ENCODE measurements at regions not wholly inside any gene's neighbourhood (a gene's known extent, or its start where the extent isn't known, plus 50 kb on each side); places are given as distances from the start of the nearest gene placed in this dataset.

DNA sequence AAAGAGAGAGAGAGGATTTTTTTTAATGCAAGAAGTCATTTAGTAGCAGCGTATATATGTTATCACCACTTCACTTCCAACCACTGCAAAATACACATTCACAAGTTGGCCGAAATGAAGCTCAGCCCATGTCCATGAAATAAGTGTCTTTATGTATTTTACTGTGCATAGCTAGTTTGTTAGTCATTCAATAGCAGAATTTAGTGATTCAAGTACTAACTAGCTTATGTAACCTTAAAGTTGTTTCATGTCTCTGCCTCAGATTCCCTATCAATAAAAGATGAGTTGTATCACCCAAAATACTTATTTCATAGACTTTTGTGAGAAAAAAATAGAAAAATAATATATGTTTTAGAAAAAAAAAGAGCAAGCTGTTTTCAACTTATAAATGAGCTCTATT, 153.7 kb upstream of the PRDM1 start:
- Histone ChIP-seq H2BK12ac (ENCODE audit: low read length in 2 of 2) (no peak overlapping the region), H3K4me1 (ENCODE audit: control insufficient read depth, insufficient read depth, low read depth, low read length) (no peaks in the 10 kb centered on the region), H4K91ac (ENCODE audit: low read length) (no peak overlapping the region), H3K18ac (ENCODE audit: low read depth in 1 of 2, low read length in 2 of 2) (no peak overlapping the region), H3K9me3 (ENCODE audit: control insufficient read depth, low read length) (no peaks in the 10 kb centered on the region), H3K4ac (ENCODE audit: low read depth in 1 of 2, low read length in 2 of 2) (no peak overlapping the region), H2AFZ (ENCODE audit: low read depth, low read length) (no peak overlapping the region), H3K14ac (ENCODE audit: low read length in 2 of 2) (no peak overlapping the region), H3K36me3 (ENCODE audit: control insufficient read depth in 1 of 2, insufficient read depth in 2 of 2, low read depth in 1 of 2, low read length in 2 of 2) (no peaks in the 10 kb centered on the region), H3K23ac (ENCODE audit: low read length in 2 of 2) (no peak overlapping the region), H3K27me3 (ENCODE audit: control insufficient read depth in 1 of 2, insufficient read depth in 1 of 2, low read length in 2 of 2) (no peaks in the 10 kb centered on the region), H3K79me1 (replicated peaks; ENCODE audit: low read length, poor library complexity, severe bottlenecking) (no peaks in the 10 kb centered on the region), H3K4me2 (ENCODE audit: low read length, poor library complexity, severe bottlenecking) (no peak overlapping the region), H3K27ac (ENCODE audit: low read length, poor library complexity, severe bottlenecking) (no peak overlapping the region), H2BK120ac (ENCODE audit: low read depth, low read length) (no peak overlapping the region), H2AK5ac (ENCODE audit: low read length, severe bottlenecking) (no peak overlapping the region), H2BK5ac (ENCODE audit: low read depth, low read length, poor library complexity, severe bottlenecking) (no peak overlapping the region), H4K8ac (ENCODE audit: low read length) (no peak overlapping the region), H3K4me3 (ENCODE audit: insufficient read depth in 1 of 2, low read depth in 1 of 2, low read length in 2 of 2) (no peak overlapping the region), H3K9ac (ENCODE audit: low read length) (no peak overlapping the region), H2BK15ac (ENCODE audit: low read depth, poor library complexity, severe bottlenecking) (no peak overlapping the region)
- no peak for DNase-seq
- WGBS: no CpG with 5 or more reads among the region's 2 CpGs

DNA sequence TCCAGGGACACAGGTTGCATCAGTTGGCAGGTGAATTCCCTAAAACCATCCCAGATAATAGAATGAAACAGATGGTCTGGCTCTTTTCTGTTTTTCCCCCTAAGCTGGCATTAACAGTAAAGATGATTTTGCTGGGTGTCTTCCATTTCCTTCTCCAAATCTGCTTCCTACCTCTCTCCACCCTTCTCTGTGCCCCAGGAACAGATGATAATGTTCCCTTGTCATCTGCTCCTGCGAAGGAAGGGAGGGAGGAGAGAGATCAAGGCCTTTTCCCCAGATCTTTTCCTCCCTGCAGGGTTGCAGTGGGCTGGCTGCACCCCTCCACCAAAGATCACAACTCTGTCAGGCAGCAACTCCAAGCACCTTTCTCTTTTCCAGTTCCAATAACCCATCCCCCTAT, 156.5 kb upstream of the PRDM1 start:
- Histone ChIP-seq H3K9me3 (ENCODE audit: control insufficient read depth, low read length) (no peaks in the 10 kb centered on the region), H2BK12ac (ENCODE audit: low read length in 2 of 2) (no peak overlapping the region), H2BK15ac (ENCODE audit: low read depth, poor library complexity, severe bottlenecking) (no peak overlapping the region), H3K9ac (ENCODE audit: low read length) (no peak overlapping the region), H3K79me1 (replicated peaks; ENCODE audit: low read length, poor library complexity, severe bottlenecking) (no peaks in the 10 kb centered on the region), H4K8ac (ENCODE audit: low read length) (no peak overlapping the region), H3K14ac (ENCODE audit: low read length in 2 of 2) (no peak overlapping the region), H3K36me3 (ENCODE audit: control insufficient read depth in 1 of 2, insufficient read depth in 2 of 2, low read depth in 1 of 2, low read length in 2 of 2) (no peaks in the 10 kb centered on the region), H4K91ac (ENCODE audit: low read length) (no peak overlapping the region), H3K4me3 (ENCODE audit: insufficient read depth in 1 of 2, low read depth in 1 of 2, low read length in 2 of 2) (no peak overlapping the region), H2AFZ (ENCODE audit: low read depth, low read length) (no peak overlapping the region), H3K4me1 (ENCODE audit: control insufficient read depth, insufficient read depth, low read depth, low read length) (no peaks in the 10 kb centered on the region), H2AK5ac (ENCODE audit: low read length, severe bottlenecking) (no peak overlapping the region), H3K18ac (ENCODE audit: low read depth in 1 of 2, low read length in 2 of 2) (no peak overlapping the region), H2BK5ac (ENCODE audit: low read depth, low read length, poor library complexity, severe bottlenecking) (no peak overlapping the region), H2BK120ac (ENCODE audit: low read depth, low read length) (no peak overlapping the region), H3K23ac (ENCODE audit: low read length in 2 of 2) (no peak overlapping the region), H3K4me2 (ENCODE audit: low read length, poor library complexity, severe bottlenecking) (no peak overlapping the region), H3K27ac (ENCODE audit: low read length, poor library complexity, severe bottlenecking) (no peak overlapping the region), H3K27me3 (ENCODE audit: control insufficient read depth in 1 of 2, insufficient read depth in 1 of 2, low read length in 2 of 2) (peaks cover 0 to 3% of the 10 kb centered on the region in 2 experiments), H3K4ac (ENCODE audit: low read depth in 1 of 2, low read length in 2 of 2) (no peak overlapping the region)
- WGBS: 95% methylated on average over 1 of the region's 1 CpG
- no peak for DNase-seq

- Histone ChIP-seq H3K27me3 (ENCODE audit: control insufficient read depth in 1 of 2, insufficient read depth in 1 of 2, low read length in 2 of 2) (peaks cover 0 to 3% of the 10 kb centered on the region in 2 experiments), H2BK5ac (ENCODE audit: low read depth, low read length, poor library complexity, severe bottlenecking) (no peak overlapping the region), H3K9me3 (ENCODE audit: control insufficient read depth, low read length) (no peaks in the 10 kb centered on the region), H3K36me3 (ENCODE audit: control insufficient read depth in 1 of 2, insufficient read depth in 2 of 2, low read depth in 1 of 2, low read length in 2 of 2) (no peaks in the 10 kb centered on the region), H3K4ac (ENCODE audit: low read depth in 1 of 2, low read length in 2 of 2) (no peak overlapping the region), H2AK5ac (ENCODE audit: low read length, severe bottlenecking) (no peak overlapping the region), H4K8ac (ENCODE audit: low read length) (no peak overlapping the region), H3K4me3 (ENCODE audit: insufficient read depth in 1 of 2, low read depth in 1 of 2, low read length in 2 of 2) (no peak overlapping the region), H3K14ac (ENCODE audit: low read length in 2 of 2) (no peak overlapping the region), H3K4me2 (ENCODE audit: low read length, poor library complexity, severe bottlenecking) (no peak overlapping the region), H2AFZ (ENCODE audit: low read depth, low read length) (no peak overlapping the region), H3K23ac (ENCODE audit: low read length in 2 of 2) (no peak overlapping the region), H2BK15ac (ENCODE audit: low read depth, poor library complexity, severe bottlenecking) (no peak overlapping the region), H4K91ac (ENCODE audit: low read length) (no peak overlapping the region), H3K4me1 (ENCODE audit: control insufficient read depth, insufficient read depth, low read depth, low read length) (no peaks in the 10 kb centered on the region), H3K27ac (ENCODE audit: low read length, poor library complexity, severe bottlenecking) (no peak overlapping the region), H3K79me1 (replicated peaks; ENCODE audit: low read length, poor library complexity, severe bottlenecking) (no peaks in the 10 kb centered on the region), H3K9ac (ENCODE audit: low read length) (no peak overlapping the region), H3K18ac (ENCODE audit: low read depth in 1 of 2, low read length in 2 of 2) (no peak overlapping the region), H2BK120ac (ENCODE audit: low read depth, low read length) (no peak overlapping the region), H2BK12ac (ENCODE audit: low read length in 2 of 2) (no peak overlapping the region)
- WGBS: 68% methylated on average over 1 of the region's 1 CpG
- DNase-seq: no peak
Measured at GRCh38 chr6:105926318-105926717, 159.8 kb upstream of the PRDM1 start.

DNA sequence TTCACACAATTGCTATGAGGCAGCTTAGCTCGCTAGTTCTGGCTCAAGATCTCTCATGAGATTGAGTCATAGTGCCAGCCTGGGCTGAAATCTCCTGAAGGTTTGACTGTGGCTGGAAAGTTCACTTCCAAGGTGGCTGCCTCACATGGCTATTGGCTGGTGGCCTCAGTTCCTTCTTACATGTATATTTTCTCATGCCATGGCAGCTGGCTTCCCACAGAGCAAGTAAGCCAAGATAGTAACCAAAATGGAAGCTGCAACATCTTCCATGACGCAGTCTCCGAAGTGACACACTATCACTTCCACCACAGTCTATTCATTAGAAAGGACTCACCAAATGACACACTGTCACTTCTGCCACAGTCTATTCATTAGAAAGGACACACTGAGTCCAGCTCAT, 160.4 kb upstream of the PRDM1 start:
- H3K36me3 ChIP-seq (ENCODE audit: control insufficient read depth in 1 of 2, insufficient read depth in 2 of 2, low read depth in 1 of 2, low read length in 2 of 2): no peaks in the 10 kb centered on the region
- no peak overlapping the region for H3K14ac ChIP-seq (ENCODE audit: low read length in 2 of 2)
- H3K18ac ChIP-seq (ENCODE audit: low read depth in 1 of 2, low read length in 2 of 2): no peak overlapping the region
- no peak overlapping the region for H4K8ac ChIP-seq (ENCODE audit: low read length)
- no peak overlapping the region for H3K9ac ChIP-seq (ENCODE audit: low read length)
- H3K79me1 ChIP-seq (replicated peaks; ENCODE audit: low read length, poor library complexity, severe bottlenecking): no peaks in the 10 kb centered on the region
- H2AK5ac ChIP-seq (ENCODE audit: low read length, severe bottlenecking): no peak overlapping the region
- no peak overlapping the region for H3K4me3 ChIP-seq (ENCODE audit: insufficient read depth in 1 of 2, low read depth in 1 of 2, low read length in 2 of 2)
- no peak overlapping the region for H3K23ac ChIP-seq (ENCODE audit: low read length in 2 of 2)
- no peak overlapping the region for H3K4ac ChIP-seq (ENCODE audit: low read depth in 1 of 2, low read length in 2 of 2)
- no peak for DNase-seq
- H4K91ac ChIP-seq (ENCODE audit: low read length): no peak overlapping the region
- H3K9me3 ChIP-seq (ENCODE audit: control insufficient read depth, low read length): no peaks in the 10 kb centered on the region
- 95% methylated on average over 3 of the region's 3 CpGs for WGBS
- H3K4me1 ChIP-seq (ENCODE audit: control insufficient read depth, insufficient read depth, low read depth, low read length): no peaks in the 10 kb centered on the region
- no peak overlapping the region for H2BK12ac ChIP-seq (ENCODE audit: low read length in 2 of 2)
- H2BK5ac ChIP-seq (ENCODE audit: low read depth, low read length, poor library complexity, severe bottlenecking): no peak overlapping the region
- H2AFZ ChIP-seq (ENCODE audit: low read depth, low read length): no peak overlapping the region
- peaks cover 0 to 3% of the 10 kb centered on the region in 2 experiments for H3K27me3 ChIP-seq (ENCODE audit: control insufficient read depth in 1 of 2, insufficient read depth in 1 of 2, low read length in 2 of 2)
- no peak overlapping the region for H2BK120ac ChIP-seq (ENCODE audit: low read depth, low read length)
- no peak overlapping the region for H3K27ac ChIP-seq (ENCODE audit: low read length, poor library complexity, severe bottlenecking)
- no peak overlapping the region for H3K4me2 ChIP-seq (ENCODE audit: low read length, poor library complexity, severe bottlenecking)
- H2BK15ac ChIP-seq (ENCODE audit: low read depth, poor library complexity, severe bottlenecking): no peak overlapping the region

Data from mesenchymal stem cell (in vitro differentiated cells and primary cell).